OCI-LY7 (cell line): ENCODE measurements at regions not wholly inside any gene's neighbourhood (a gene's known extent, or its start where the extent isn't known, plus 50 kb on each side); places are given as distances from the start of the nearest gene placed in this dataset.

Experiments used
- BruUV-seq: library from RNA; stranded (reverse); fragments of 400-500 nt; replicated peaks from 2 replicates; lab custom pipeline; 2021; lab: Mats Ljungman, UMichigan
- CTCF ChIA-PET: fragments of 300-600 bp; sonication (Branson Sonifier 250); formaldehyde crosslinking; loops from one replicate; lab custom pipeline; 2022; ENCODE audit warnings: antibody characterized with exemption; ENCODE audit not compliant: unreplicated experiment; lab: Charles Lee
- POLR2A ChIA-PET: fragments of 300-600 bp; sonication (Branson Sonifier 250); formaldehyde crosslinking; loops from one replicate; lab custom pipeline; 2022; ENCODE audit warnings: antibody characterized with exemption; lab: Charles Lee
- DNase-seq: peaks from one replicate; pipeline ENCODE4 v3.0.0-alpha.2; 2015; ENCODE audit warnings: low spot score
- H2AFZ ChIP-seq: fragments of 200-600 bp; sonication (generic), shearing (Covaris generic); 2 replicates; pipeline ENCODE4 v1.6.1; 2014; ENCODE audit warnings: mild to moderate bottlenecking, antibody characterized with exemption, low read length, moderate library complexity
- H3K27ac ChIP-seq: fragments of 200-600 bp; sonication (generic); 2 replicates; pipeline ENCODE4 v1.5.1; 2014; ENCODE audit warnings: mixed run types, low read depth, mild to moderate bottlenecking, moderate library complexity, low read length, inconsistent platforms; ENCODE audit not compliant: poor library complexity, severe bottlenecking
- H3K36me3 ChIP-seq: fragments of 200-600 bp; sonication (generic); 2 replicates; pipeline ENCODE4 v1.6.1; 2014; ENCODE audit warnings: mild to moderate bottlenecking, antibody characterized with exemption, low read length, moderate library complexity, mixed read lengths; ENCODE audit not compliant: insufficient read depth
- H3K4me1 ChIP-seq: fragments of 200-600 bp; sonication (generic); 2 replicates; pipeline ENCODE4 v1.5.1; 2014; ENCODE audit warnings: mild to moderate bottlenecking, low read length; ENCODE audit not compliant: insufficient read depth, poor library complexity, severe bottlenecking
- H3K4me2 ChIP-seq: fragments of 200-600 bp; sonication (generic); 2 replicates; pipeline ENCODE4 v1.6.1; 2014; ENCODE audit warnings: mild to moderate bottlenecking, low read length
- H3K4me3 ChIP-seq: fragments of 200-600 bp; sonication (generic); 2 replicates; pipeline ENCODE4 v1.5.1; 2014; ENCODE audit warnings: mild to moderate bottlenecking, low read depth, low read length; ENCODE audit not compliant: poor library complexity, severe bottlenecking
- H3K79me2 ChIP-seq: fragments of 200-600 bp; sonication (generic); 2 replicates; pipeline ENCODE4 v1.6.1; 2016; ENCODE audit warnings: low read depth, mild to moderate bottlenecking, low read length, moderate library complexity, mixed read lengths; ENCODE audit not compliant: insufficient read depth
- H3K9me2 ChIP-seq: fragments of 200-600 bp; sonication (generic); 2 replicates; pipeline ENCODE4 v1.6.1; 2016; ENCODE audit warnings: mild to moderate bottlenecking, low read length, mixed read lengths; ENCODE audit not compliant: insufficient read depth
- H3K9me3 ChIP-seq: fragments of 200-600 bp; sonication (generic); 2 replicates; pipeline ENCODE4 v1.6.1; 2014; ENCODE audit warnings: mild to moderate bottlenecking, mixed run types, low read length, mixed read lengths
- H4K20me1 ChIP-seq: fragments of 200-600 bp; sonication (generic); 2 replicates; pipeline ENCODE4 v1.6.1; 2014; ENCODE audit warnings: mild to moderate bottlenecking, antibody characterized with exemption, low read length, moderate library complexity, mixed read lengths; ENCODE audit not compliant: insufficient read depth
- EZH2phosphoT487 ChIP-seq: fragments of 200-600 bp; sonication (generic); IDR thresholded peaks from 2 replicates; pipeline ENCODE4 v1.6.1; 2018; ENCODE audit warnings: low read depth, borderline replicate concordance, mild to moderate bottlenecking, mixed run types, antibody characterized with exemption, low read length, moderate library complexity, mixed read lengths
- intact Hi-C: fragments of 100-400 bp; cut with micrococcal nuclease; formaldehyde crosslinking; loops from one replicate; pipeline ENCODE4 v1.10.0; 2022; ENCODE audit not compliant: unreplicated experiment
- TF ChIP-seq, protein P1 (sequence below): fragments of 200-600 bp; sonication (generic); conservative IDR thresholded peaks from 2 replicates; pipeline ENCODE4 v1.5.1; 2014; ENCODE audit warnings: mild to moderate bottlenecking, antibody characterized with exemption, low read length, moderate library complexity, mixed read lengths

GRCh38 chr14:49527221-49527620 is 59.0 kb downstream of the RPS29 start:
- no TSS peak for BruUV-seq
- H2AFZ ChIP-seq: no peak overlapping the region
- intact Hi-C loops: no loop called here
- ChIA-PET CTCF (no interaction called here), POLR2A (interaction anchor here (0.8 kb wide), 1 partner anchor 26 kb away, joined by 3 read pairs; no protein-coding TSS in a partner anchor)
- no peaks in the 10 kb centered on the region for H3K9me3 ChIP-seq
- H3K36me3 ChIP-seq: no peaks in the 10 kb centered on the region
- H4K20me1 ChIP-seq: no peaks in the 10 kb centered on the region
- H3K4me1 ChIP-seq: no peaks in the 10 kb centered on the region
- no peak for TF ChIP-seq EZH2phosphoT487
- TF ChIP-seq, protein P1, sequence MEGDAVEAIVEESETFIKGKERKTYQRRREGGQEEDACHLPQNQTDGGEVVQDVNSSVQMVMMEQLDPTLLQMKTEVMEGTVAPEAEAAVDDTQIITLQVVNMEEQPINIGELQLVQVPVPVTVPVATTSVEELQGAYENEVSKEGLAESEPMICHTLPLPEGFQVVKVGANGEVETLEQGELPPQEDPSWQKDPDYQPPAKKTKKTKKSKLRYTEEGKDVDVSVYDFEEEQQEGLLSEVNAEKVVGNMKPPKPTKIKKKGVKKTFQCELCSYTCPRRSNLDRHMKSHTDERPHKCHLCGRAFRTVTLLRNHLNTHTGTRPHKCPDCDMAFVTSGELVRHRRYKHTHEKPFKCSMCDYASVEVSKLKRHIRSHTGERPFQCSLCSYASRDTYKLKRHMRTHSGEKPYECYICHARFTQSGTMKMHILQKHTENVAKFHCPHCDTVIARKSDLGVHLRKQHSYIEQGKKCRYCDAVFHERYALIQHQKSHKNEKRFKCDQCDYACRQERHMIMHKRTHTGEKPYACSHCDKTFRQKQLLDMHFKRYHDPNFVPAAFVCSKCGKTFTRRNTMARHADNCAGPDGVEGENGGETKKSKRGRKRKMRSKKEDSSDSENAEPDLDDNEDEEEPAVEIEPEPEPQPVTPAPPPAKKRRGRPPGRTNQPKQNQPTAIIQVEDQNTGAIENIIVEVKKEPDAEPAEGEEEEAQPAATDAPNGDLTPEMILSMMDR: no peak
- H3K79me2 ChIP-seq: no peaks in the 10 kb centered on the region
- no peaks in the 10 kb centered on the region for H3K9me2 ChIP-seq
- no peak for DNase-seq
- H3K4me2 ChIP-seq: no peak overlapping the region
- H3K4me3 ChIP-seq: no peak overlapping the region
- H3K27ac ChIP-seq: no peak overlapping the region

GRCh38 chr14:49526101-49526500 is 60.1 kb downstream of the RPS29 start:
- H3K4me3 ChIP-seq: no peak overlapping the region
- H4K20me1 ChIP-seq: no peaks in the 10 kb centered on the region
- BruUV-seq: no TSS peak
- H3K9me2 ChIP-seq: no peaks in the 10 kb centered on the region
- no peak overlapping the region for H3K4me2 ChIP-seq
- ChIA-PET POLR2A (no interaction called here), CTCF (no interaction called here)
- intact Hi-C loops: no loop called here
- H3K79me2 ChIP-seq: no peaks in the 10 kb centered on the region
- no peaks in the 10 kb centered on the region for H3K9me3 ChIP-seq
- H3K36me3 ChIP-seq: no peaks in the 10 kb centered on the region
- no peaks in the 10 kb centered on the region for H3K4me1 ChIP-seq
- TF ChIP-seq EZH2phosphoT487: no peak
- TF ChIP-seq, protein P1: no peak
- no peak overlapping the region for H3K27ac ChIP-seq
- no peak for DNase-seq
- H2AFZ ChIP-seq: no peak overlapping the region

DNA sequence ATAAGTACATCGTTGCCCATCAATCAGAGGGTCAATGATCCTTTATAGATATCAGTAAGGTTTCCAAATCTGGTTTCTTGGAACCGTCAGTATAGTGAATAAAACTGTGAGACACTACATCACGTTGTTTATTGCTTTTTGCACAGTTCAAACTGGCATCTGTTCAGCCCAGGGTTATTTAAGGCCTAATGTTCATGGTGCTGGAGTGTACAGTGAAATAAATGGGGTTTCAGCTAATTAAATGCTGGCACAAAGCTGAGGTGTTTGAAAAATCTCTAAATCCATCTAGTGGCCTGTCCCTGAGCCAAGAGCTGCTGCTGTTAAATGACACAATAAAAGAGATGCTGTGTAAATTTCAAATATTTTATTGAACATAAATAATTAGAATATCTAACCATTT is 69.9 kb downstream of the RPS29 start:
- ChIA-PET CTCF (no interaction called here), POLR2A (interaction anchor here (0.6 kb wide), 1 partner anchor 9 kb away, joined by 3 read pairs; no protein-coding TSS in a partner anchor)
- no peak overlapping the region for H3K27ac ChIP-seq

More for the DNA sequence above, 69.9 kb downstream of the RPS29 start:
- no peaks in the 10 kb centered on the region for H3K36me3 ChIP-seq
- DNase-seq: no peak
- BruUV-seq: no TSS peak
- H3K9me2 ChIP-seq: no peaks in the 10 kb centered on the region
- H3K9me3 ChIP-seq: no peaks in the 10 kb centered on the region
- no peaks in the 10 kb centered on the region for H3K79me2 ChIP-seq
- no peak overlapping the region for H2AFZ ChIP-seq
- no peak for TF ChIP-seq EZH2phosphoT487
- TF ChIP-seq, protein P1: no peak
- H3K4me3 ChIP-seq: no peak overlapping the region
- intact Hi-C loops: no loop called here
- H4K20me1 ChIP-seq: no peaks in the 10 kb centered on the region
- no peaks in the 10 kb centered on the region for H3K4me1 ChIP-seq
- no peak overlapping the region for H3K4me2 ChIP-seq
